Right lobe of liver (tissue), 4 donors: ENCODE measurements at regions not wholly inside any gene's neighbourhood (a gene's known extent, or its start where the extent isn't known, plus 50 kb on each side); places are given as distances from the start of the nearest gene placed in this dataset.

Experiments
- POLR2A ChIP-seq: fragments of 450-650 bp; IDR thresholded peaks from one replicate; pipeline ENCODE4 v1.6.1; 2017; ENCODE audit warnings: antibody characterized with exemption, mild to moderate bottlenecking
- TF ChIP-seq, protein P1 (sequence below), 4 donors: fragments of 200-600 bp in 3 of 4; fragments of 450-650 bp in 1 of 4; IDR thresholded peaks; one replicate each; pipeline versions ENCODE4 v1.5.1 to v1.8.0; 2016 to 2022; ENCODE audit warnings: antibody characterized with exemption in 4 of 4, mild to moderate bottlenecking in 2 of 4
- donor health status: DM: no; HTN: no; CAD: no.
- donor health status: DM: no; HTN: no; CAD: no.
- donor health status: DM: no; HTN: yes; CAD: no.

DNA sequence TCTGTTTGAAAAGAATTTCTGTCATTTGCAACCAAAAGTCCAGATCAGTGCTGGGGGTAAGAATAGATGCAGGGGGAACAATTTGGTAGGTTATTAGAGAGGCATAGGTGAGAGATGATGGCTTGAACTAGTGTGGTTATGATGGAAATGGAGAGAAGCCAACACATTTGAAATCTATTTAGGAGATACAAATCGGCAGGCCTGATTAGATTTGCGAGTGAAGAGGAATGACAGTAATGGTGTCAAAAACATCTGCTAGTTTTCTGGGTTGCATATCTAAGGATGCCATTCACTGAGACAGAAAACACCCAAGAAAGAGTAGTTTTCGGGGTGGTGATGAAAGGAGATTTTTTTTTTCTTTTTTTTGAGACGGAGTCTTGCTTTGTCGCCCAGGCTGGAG is 138.1 kb downstream of the LMNTD1 start:
- TF ChIP-seq, protein P1, sequence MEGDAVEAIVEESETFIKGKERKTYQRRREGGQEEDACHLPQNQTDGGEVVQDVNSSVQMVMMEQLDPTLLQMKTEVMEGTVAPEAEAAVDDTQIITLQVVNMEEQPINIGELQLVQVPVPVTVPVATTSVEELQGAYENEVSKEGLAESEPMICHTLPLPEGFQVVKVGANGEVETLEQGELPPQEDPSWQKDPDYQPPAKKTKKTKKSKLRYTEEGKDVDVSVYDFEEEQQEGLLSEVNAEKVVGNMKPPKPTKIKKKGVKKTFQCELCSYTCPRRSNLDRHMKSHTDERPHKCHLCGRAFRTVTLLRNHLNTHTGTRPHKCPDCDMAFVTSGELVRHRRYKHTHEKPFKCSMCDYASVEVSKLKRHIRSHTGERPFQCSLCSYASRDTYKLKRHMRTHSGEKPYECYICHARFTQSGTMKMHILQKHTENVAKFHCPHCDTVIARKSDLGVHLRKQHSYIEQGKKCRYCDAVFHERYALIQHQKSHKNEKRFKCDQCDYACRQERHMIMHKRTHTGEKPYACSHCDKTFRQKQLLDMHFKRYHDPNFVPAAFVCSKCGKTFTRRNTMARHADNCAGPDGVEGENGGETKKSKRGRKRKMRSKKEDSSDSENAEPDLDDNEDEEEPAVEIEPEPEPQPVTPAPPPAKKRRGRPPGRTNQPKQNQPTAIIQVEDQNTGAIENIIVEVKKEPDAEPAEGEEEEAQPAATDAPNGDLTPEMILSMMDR (IDR thresholded peaks at IDR 0.05): no peak
- no peak for TF ChIP-seq POLR2A
